Right ventricle myocardium inferior (tissue), 1 donor: ENCODE measurements at regions not wholly inside any gene's neighbourhood (a gene's known extent, or its start where the extent isn't known, plus 50 kb on each side); places are given as distances from the start of the nearest gene placed in this dataset.

Experiments
- ATAC-seq: fragments of 200-7000 bp; cut with Tn5 transposase; one replicate; pipeline ENCODE4 v1.9.1; 2020; ENCODE audit warnings: mild to moderate bottlenecking, moderate library complexity
- DNase-seq: peaks from one replicate; pipeline ENCODE4 v3.0.0; 2021; ENCODE audit errors: missing footprints
- intact Hi-C: fragments of 100-400 bp; cut with DNase I; formaldehyde crosslinking; loops from one replicate; pipeline ENCODE4 v1.11.0; 2022
- donor health status: DM: no; HTN: yes; CAD: no; lungs with severe emphysema.

GRCh38 chr18:72122103-72122502 lies 422.0 kb downstream of the CBLN2 start:
- no peak for ATAC-seq
- intact Hi-C loops, result no loop called here
- no peak for DNase-seq

GRCh38 chr18:72119082-72119481 lies 425.1 kb downstream of the CBLN2 start:
- ATAC-seq, result no peak
- DNase-seq, result no peak
- intact Hi-C loops, result no loop called here

GRCh38 chr18:72114801-72115594 lies 429.1 kb downstream of the CBLN2 start:
- ATAC-seq, result no peak

GRCh38 chr18:72107647-72108383 lies 436.3 kb downstream of the CBLN2 start:
- intact Hi-C loops, result no loop called here
- DNase-seq (no peak), ATAC-seq (no peak)

More at GRCh38 chr18:72114801-72115594, 429.1 kb downstream of the CBLN2 start:
- intact Hi-C loops, result no loop called here
- DNase-seq, result no peak

GRCh38 chr18:72104851-72105250 lies 439.3 kb downstream of the CBLN2 start:
- ATAC-seq, result no peak
- intact Hi-C loops, result no loop called here

GRCh38 chr18:72102412-72102811 lies 441.7 kb downstream of the CBLN2 start:
- intact Hi-C loops, result no loop called here
- DNase-seq, result no peak
- ATAC-seq, result no peak

More at GRCh38 chr18:72104851-72105250, 439.3 kb downstream of the CBLN2 start:
- DNase-seq, result no peak

GRCh38 chr18:72100465-72101004 lies 443.6 kb downstream of the CBLN2 start:
- ATAC-seq (no peak), DNase-seq (no peak)
- intact Hi-C loops, result no loop called here

GRCh38 chr18:72091369-72091768 lies 452.8 kb downstream of the CBLN2 start:
- intact Hi-C loops, result no loop called here
- DNase-seq (no peak), ATAC-seq (no peak)

- ATAC-seq, result no peak
- intact Hi-C loops, result no loop called here
These were observed 454.7 kb downstream of the CBLN2 start for GRCh38 chr18:72089432-72089831.

GRCh38 chr18:72086421-72086820 lies 457.7 kb downstream of the CBLN2 start:
- no peak for DNase-seq
- no peak for ATAC-seq
- intact Hi-C loops, result no loop called here

More at GRCh38 chr18:72089432-72089831, 454.7 kb downstream of the CBLN2 start:
- DNase-seq, result no peak

GRCh38 chr18:72075040-72075439 lies 469.1 kb downstream of the CBLN2 start:
- ATAC-seq (no peak), DNase-seq (no peak)
- intact Hi-C loops, result no loop called here

GRCh38 chr18:72063001-72063400 lies 481.1 kb downstream of the CBLN2 start:
- no peak for ATAC-seq
- intact Hi-C loops, result no loop called here
- no peak for DNase-seq

- intact Hi-C loops, result no loop called here
- DNase-seq, result no peak
- no peak for ATAC-seq
These were observed 485.3 kb downstream of the CBLN2 start for GRCh38 chr18:72058851-72059250.

- DNase-seq, result no peak
- ATAC-seq, result no peak
- intact Hi-C loops, result no loop called here
These were observed 488.0 kb downstream of the CBLN2 start for GRCh38 chr18:72056171-72056570.

GRCh38 chr18:72041313-72042032 lies 502.7 kb downstream of the CBLN2 start:
- intact Hi-C loops, result no loop called here
- no peak for ATAC-seq
- no peak for DNase-seq

GRCh38 chr18:72013427-72013850 lies 530.7 kb downstream of the CBLN2 start:
- ATAC-seq (no peak), DNase-seq (no peak)
- intact Hi-C loops, result no loop called here

GRCh38 chr18:71998547-71999097 lies 545.5 kb downstream of the CBLN2 start:
- intact Hi-C loops, result no loop called here
- ATAC-seq (no peak), DNase-seq (no peak)

- ATAC-seq (no peak), DNase-seq (no peak)
- intact Hi-C loops, result no loop called here
These were observed 548.2 kb downstream of the CBLN2 start for GRCh38 chr18:71995904-71996465.

GRCh38 chr18:71994273-71994672 lies 549.9 kb downstream of the CBLN2 start:
- ATAC-seq, result no peak
- intact Hi-C loops, result no loop called here
- DNase-seq, result no peak
